GM12878 (cell line): ENCODE measurements at regions not wholly inside any gene's neighbourhood (a gene's known extent, or its start where the extent isn't known, plus 50 kb on each side); places are given as distances from the start of the nearest gene placed in this dataset.

Experiments used
- GABPA ChIP-seq: IDR thresholded peaks from 2 replicates; pipeline ENCODE4 v1.6.1; 2014; ENCODE audit warnings: antibody characterized with exemption, low read depth, mild to moderate bottlenecking, inconsistent platforms
- NFIC ChIP-seq: IDR thresholded peaks from 2 replicates; pipeline ENCODE4 v1.6.1; 2012; ENCODE audit warnings: low read depth, mild to moderate bottlenecking, inconsistent platforms, low read length, moderate library complexity
- POU2F2 ChIP-seq: IDR thresholded peaks from 3 replicates; pipeline ENCODE4 v1.6.1; 2011; ENCODE audit warnings: low read depth, mild to moderate bottlenecking, low read length, borderline replicate concordance
- SIX5 ChIP-seq: IDR thresholded peaks from 2 replicates; pipeline ENCODE4 v1.6.1; 2011; ENCODE audit warnings: mild to moderate bottlenecking, low read depth, low read length, moderate library complexity; ENCODE audit not compliant: severe bottlenecking
- ZNF384 ChIP-seq: IDR thresholded peaks from 2 replicates; pipeline ENCODE4 v1.6.1; 2012; ENCODE audit warnings: low read depth, mild to moderate bottlenecking, low read length, improper control_type of control experiment, borderline replicate concordance
- TF ChIP-seq, protein P1 (sequence below), 3 experiments: IDR thresholded peaks in 2 of 3; conservative IDR thresholded peaks in 1 of 3; 2 replicates each; pipeline ENCODE4 v1.5.1; 2011; ENCODE audit warnings: low read depth in 3 of 3, low read length in 3 of 3, mild to moderate bottlenecking in 3 of 3, control low read depth in 2 of 3, moderate library complexity in 2 of 3, inconsistent platforms in 1 of 3, mixed read lengths in 1 of 3; ENCODE audit not compliant: control insufficient read depth in 2 of 3, insufficient read depth in 1 of 3; ENCODE audit errors: extremely low read depth in 1 of 3
- TF ChIP-seq, protein P2 (sequence below): IDR thresholded peaks from 2 replicates; pipeline ENCODE4 v1.6.1; 2011; ENCODE audit warnings: borderline replicate concordance, low read depth, mild to moderate bottlenecking, moderate library complexity, mixed read lengths, low read length; ENCODE audit not compliant: insufficient read depth; ENCODE audit errors: extremely low read length
- TF ChIP-seq, protein P3 (sequence below): fragments of 450-650 bp; IDR thresholded peaks from 2 replicates; pipeline ENCODE4 v1.6.1; 2016; ENCODE audit warnings: mild to moderate bottlenecking
- TF ChIP-seq, protein P4 (sequence below): fragments of 450-650 bp; IDR thresholded peaks from 2 replicates; pipeline ENCODE4 v1.6.1; 2016; ENCODE audit warnings: mild to moderate bottlenecking

DNA sequence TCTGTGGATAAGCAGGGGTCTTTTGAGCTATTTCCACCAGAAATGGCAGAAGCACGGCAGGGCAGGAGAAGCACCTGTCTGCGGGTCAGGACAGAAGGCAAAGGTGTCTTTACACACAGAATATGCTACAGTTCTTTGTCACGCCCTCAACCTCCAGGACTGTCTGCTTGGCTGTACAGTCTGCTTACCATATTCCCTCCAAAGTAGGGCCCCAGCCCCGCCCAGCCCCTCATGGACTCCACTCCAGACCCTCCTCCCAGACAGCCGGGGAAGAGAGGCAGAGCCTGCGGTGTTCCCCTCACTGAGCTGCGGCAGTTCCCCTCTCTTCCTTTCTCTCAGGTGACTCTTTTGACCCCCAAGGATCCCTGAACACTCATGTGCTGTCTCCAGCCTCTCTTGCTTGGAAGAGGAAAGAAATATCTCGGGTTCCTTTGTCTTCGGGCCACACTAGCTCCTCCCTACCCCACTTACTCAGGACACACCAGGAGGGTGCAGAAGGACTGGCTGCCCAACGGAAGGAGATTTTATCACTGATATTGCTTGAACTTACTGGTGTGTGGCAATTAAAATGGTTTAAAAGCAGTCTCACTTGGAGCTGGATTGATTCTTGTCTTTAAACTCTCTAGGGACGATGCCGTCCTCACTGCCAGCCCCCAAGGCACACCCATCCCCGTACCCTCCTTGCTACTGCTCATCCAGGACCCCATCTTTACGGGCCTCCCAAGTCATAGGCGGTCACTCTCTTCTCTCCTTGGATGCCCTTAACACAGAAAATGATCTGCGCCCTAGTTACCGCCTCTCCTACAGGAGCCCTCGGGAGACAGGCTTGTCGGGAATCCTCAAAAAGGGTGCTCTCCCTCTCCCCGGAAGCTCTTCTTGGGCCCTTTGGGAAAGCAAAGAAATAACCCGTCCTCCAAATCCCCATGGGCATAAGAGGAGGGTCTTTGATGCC lies 169.7 kb downstream of the TOMM20 start (continued):
- TF ChIP-seq, protein P1, sequence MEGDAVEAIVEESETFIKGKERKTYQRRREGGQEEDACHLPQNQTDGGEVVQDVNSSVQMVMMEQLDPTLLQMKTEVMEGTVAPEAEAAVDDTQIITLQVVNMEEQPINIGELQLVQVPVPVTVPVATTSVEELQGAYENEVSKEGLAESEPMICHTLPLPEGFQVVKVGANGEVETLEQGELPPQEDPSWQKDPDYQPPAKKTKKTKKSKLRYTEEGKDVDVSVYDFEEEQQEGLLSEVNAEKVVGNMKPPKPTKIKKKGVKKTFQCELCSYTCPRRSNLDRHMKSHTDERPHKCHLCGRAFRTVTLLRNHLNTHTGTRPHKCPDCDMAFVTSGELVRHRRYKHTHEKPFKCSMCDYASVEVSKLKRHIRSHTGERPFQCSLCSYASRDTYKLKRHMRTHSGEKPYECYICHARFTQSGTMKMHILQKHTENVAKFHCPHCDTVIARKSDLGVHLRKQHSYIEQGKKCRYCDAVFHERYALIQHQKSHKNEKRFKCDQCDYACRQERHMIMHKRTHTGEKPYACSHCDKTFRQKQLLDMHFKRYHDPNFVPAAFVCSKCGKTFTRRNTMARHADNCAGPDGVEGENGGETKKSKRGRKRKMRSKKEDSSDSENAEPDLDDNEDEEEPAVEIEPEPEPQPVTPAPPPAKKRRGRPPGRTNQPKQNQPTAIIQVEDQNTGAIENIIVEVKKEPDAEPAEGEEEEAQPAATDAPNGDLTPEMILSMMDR (IDR thresholded peaks at IDR 0.05 in 2 of 3, conservative IDR thresholded peaks at IDR 0.05 in 1 of 3; ENCODE audit: control insufficient read depth in 2 of 3, extremely low read depth in 1 of 3, insufficient read depth in 1 of 3, low read depth in 3 of 3, low read length in 3 of 3): no peak
- TF ChIP-seq SIX5: no peak
- no peak for TF ChIP-seq GABPA
- no peak for TF ChIP-seq NFIC
- TF ChIP-seq, protein P2, sequence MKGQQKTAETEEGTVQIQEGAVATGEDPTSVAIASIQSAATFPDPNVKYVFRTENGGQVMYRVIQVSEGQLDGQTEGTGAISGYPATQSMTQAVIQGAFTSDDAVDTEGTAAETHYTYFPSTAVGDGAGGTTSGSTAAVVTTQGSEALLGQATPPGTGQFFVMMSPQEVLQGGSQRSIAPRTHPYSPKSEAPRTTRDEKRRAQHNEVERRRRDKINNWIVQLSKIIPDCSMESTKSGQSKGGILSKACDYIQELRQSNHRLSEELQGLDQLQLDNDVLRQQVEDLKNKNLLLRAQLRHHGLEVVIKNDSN: no peak
- TF ChIP-seq POU2F2: no peak
- no peak for TF ChIP-seq ZNF384
- TF ChIP-seq, protein P3, sequence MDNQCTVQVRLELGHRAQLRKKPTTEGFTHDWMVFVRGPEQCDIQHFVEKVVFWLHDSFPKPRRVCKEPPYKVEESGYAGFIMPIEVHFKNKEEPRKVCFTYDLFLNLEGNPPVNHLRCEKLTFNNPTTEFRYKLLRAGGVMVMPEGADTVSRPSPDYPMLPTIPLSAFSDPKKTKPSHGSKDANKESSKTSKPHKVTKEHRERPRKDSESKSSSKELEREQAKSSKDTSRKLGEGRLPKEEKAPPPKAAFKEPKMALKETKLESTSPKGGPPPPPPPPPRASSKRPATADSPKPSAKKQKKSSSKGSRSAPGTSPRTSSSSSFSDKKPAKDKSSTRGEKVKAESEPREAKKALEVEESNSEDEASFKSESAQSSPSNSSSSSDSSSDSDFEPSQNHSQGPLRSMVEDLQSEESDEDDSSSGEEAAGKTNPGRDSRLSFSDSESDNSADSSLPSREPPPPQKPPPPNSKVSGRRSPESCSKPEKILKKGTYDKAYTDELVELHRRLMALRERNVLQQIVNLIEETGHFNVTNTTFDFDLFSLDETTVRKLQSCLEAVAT: no peak
- TF ChIP-seq, protein P4, sequence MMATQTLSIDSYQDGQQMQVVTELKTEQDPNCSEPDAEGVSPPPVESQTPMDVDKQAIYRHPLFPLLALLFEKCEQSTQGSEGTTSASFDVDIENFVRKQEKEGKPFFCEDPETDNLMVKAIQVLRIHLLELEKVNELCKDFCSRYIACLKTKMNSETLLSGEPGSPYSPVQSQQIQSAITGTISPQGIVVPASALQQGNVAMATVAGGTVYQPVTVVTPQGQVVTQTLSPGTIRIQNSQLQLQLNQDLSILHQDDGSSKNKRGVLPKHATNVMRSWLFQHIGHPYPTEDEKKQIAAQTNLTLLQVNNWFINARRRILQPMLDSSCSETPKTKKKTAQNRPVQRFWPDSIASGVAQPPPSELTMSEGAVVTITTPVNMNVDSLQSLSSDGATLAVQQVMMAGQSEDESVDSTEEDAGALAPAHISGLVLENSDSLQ: no peak
